ENCODE measurements at regions not wholly inside any gene's neighbourhood (a gene's known extent, or its start where the extent isn't known, plus 50 kb on each side); places are given as distances from the start of the nearest gene placed in this dataset.

- no peaks in the 10 kb centered on the region for H3K36me3 Mint-ChIP-seq (ENCODE audit: low read depth)
- H3K27me3 Mint-ChIP-seq, result no peaks in the 10 kb centered on the region
- no peak overlapping the region for H3K4me3 Mint-ChIP-seq
- H3K27ac Mint-ChIP-seq, result no peak overlapping the region
- no peak for DNase-seq
- no peaks in the 10 kb centered on the region for H3K4me1 Mint-ChIP-seq (ENCODE audit: low read depth)
- no peaks in the 10 kb centered on the region for H3K9me3 Mint-ChIP-seq
Observed at GRCh38 chr2:160835166-160835565, 325.1 kb upstream of the TANK start.

DNA sequence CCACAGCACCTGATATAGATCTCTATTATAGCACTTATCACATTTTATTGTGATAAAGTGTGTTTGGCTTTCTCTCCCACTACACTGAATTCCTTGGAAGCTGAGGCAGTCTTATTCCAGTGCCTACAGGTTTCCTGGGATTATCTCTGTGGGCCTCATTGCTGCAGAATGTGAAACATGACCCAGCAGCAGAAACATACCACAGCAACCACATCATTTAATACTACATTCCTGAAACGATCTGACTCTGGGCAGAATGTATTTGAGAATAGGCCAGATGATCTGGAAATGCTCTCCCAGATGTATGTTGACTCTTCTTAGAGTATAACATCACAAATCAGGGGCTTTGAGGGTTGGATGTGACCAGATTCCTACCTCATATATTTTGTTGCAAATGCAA is 323.5 kb upstream of the TANK start:
- Mint-ChIP-seq H3K4me1 (ENCODE audit: low read depth) (no peaks in the 10 kb centered on the region), H3K9me3 (no peaks in the 10 kb centered on the region), H3K27ac (no peak overlapping the region), H3K27me3 (no peaks in the 10 kb centered on the region), H3K36me3 (ENCODE audit: low read depth) (no peaks in the 10 kb centered on the region), H3K4me3 (no peak overlapping the region)
- no peak for DNase-seq

- no peaks in the 10 kb centered on the region for H3K36me3 Mint-ChIP-seq (ENCODE audit: low read depth)
- H3K27me3 Mint-ChIP-seq, result no peaks in the 10 kb centered on the region
- H3K9me3 Mint-ChIP-seq, result no peaks in the 10 kb centered on the region
- H3K4me1 Mint-ChIP-seq (ENCODE audit: low read depth), result no peaks in the 10 kb centered on the region
- H3K4me3 Mint-ChIP-seq, result no peak overlapping the region
- no peak overlapping the region for H3K27ac Mint-ChIP-seq
- DNase-seq, result no peak
Observed at GRCh38 chr2:160837416-160837815, 322.8 kb upstream of the TANK start.

GRCh38 chr2:160838147-160838546 is 322.1 kb upstream of the TANK start:
- no peak for DNase-seq
- Mint-ChIP-seq H3K27ac (no peak overlapping the region), H3K4me1 (ENCODE audit: low read depth) (no peaks in the 10 kb centered on the region), H3K9me3 (peaks cover 2% of the 10 kb centered on the region), H3K36me3 (ENCODE audit: low read depth) (no peaks in the 10 kb centered on the region), H3K27me3 (no peaks in the 10 kb centered on the region), H3K4me3 (no peak overlapping the region)

DNA sequence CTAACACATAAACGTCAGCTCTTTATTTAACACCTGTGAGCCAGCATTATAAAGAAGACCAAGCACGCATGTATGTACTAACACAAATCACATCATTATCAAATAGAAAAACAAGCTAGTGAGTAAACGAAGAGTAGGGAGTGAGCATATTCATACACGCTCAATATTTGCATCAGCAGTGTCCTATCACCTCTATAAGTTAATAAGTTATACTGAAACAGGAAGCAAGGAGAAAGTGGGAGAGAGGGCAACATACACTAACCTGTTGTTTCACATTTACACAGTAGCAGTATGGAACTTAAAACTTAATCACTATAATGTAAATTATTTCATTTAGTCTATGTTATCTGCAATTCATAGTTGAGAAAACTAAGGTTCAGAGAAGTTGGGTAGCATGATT is 321.5 kb upstream of the TANK start:
- H3K27me3 Mint-ChIP-seq, result no peaks in the 10 kb centered on the region
- DNase-seq, result no peak
- H3K9me3 Mint-ChIP-seq, result peaks cover 8% of the 10 kb centered on the region
- H3K4me1 Mint-ChIP-seq (ENCODE audit: low read depth), result no peaks in the 10 kb centered on the region
- H3K27ac Mint-ChIP-seq, result no peak overlapping the region
- no peaks in the 10 kb centered on the region for H3K36me3 Mint-ChIP-seq (ENCODE audit: low read depth)
- no peak overlapping the region for H3K4me3 Mint-ChIP-seq

DNA sequence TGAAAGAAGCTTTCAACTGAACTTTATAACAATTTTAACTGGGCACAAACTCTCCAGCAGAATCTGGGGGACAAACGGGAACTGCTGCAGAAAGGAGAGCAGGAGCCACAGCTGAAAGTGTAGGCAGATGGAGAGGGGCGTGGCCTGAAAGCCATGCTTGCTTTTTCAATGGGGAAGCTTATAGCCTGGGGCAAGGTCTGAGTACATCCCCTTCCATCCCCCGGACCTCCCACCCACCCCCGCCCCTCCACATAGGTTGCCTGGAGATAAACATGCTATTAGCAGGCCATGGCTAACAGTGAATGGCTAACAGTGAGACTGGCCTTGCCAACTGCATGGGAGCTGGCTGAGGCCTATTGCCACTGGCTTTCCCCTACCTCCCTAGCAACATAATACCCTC is 317.9 kb upstream of the TANK start:
- no peak overlapping the region for H3K4me3 Mint-ChIP-seq
- no peak for DNase-seq
- H3K4me1 Mint-ChIP-seq (ENCODE audit: low read depth), result no peaks in the 10 kb centered on the region
- no peak overlapping the region for H3K27ac Mint-ChIP-seq
- no peaks in the 10 kb centered on the region for H3K36me3 Mint-ChIP-seq (ENCODE audit: low read depth)
- no peaks in the 10 kb centered on the region for H3K27me3 Mint-ChIP-seq
- peaks cover 18% of the 10 kb centered on the region for H3K9me3 Mint-ChIP-seq

GRCh38 chr2:160859096-160859495 is 301.1 kb upstream of the TANK start:
- no peaks in the 10 kb centered on the region for H3K27me3 Mint-ChIP-seq
- DNase-seq, result no peak
- no peak overlapping the region for H3K27ac Mint-ChIP-seq
- H3K4me1 Mint-ChIP-seq (ENCODE audit: low read depth), result peaks cover 7% of the 10 kb centered on the region
- no peaks in the 10 kb centered on the region for H3K36me3 Mint-ChIP-seq (ENCODE audit: low read depth)
- no peaks in the 10 kb centered on the region for H3K9me3 Mint-ChIP-seq
- no peak overlapping the region for H3K4me3 Mint-ChIP-seq

DNA sequence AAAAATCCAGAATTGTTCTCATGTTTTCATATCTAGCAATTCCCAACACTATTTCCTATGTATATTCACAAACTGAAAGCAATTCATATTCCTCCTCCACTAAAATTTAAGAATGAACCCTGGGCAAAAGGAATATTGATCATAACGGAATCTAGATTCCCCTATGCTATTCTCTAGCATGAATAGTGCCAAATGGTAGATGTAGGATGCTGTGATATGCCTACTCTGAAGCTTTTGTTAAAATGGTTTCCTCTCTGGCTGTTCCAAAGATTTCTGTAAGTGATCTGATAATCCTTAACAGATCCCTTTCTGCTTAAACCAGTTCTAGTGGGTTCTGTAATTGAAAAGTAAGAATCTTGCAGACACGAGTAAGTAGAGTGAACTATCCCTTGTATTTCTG is 298.0 kb upstream of the TANK start:
- no peaks in the 10 kb centered on the region for H3K9me3 Mint-ChIP-seq
- no peak overlapping the region for H3K27ac Mint-ChIP-seq
- DNase-seq, result no peak
- H3K27me3 Mint-ChIP-seq, result no peaks in the 10 kb centered on the region
- H3K4me1 Mint-ChIP-seq (ENCODE audit: low read depth), result peaks cover 7% of the 10 kb centered on the region
- H3K4me3 Mint-ChIP-seq, result no peak overlapping the region
- no peaks in the 10 kb centered on the region for H3K36me3 Mint-ChIP-seq (ENCODE audit: low read depth)

DNA sequence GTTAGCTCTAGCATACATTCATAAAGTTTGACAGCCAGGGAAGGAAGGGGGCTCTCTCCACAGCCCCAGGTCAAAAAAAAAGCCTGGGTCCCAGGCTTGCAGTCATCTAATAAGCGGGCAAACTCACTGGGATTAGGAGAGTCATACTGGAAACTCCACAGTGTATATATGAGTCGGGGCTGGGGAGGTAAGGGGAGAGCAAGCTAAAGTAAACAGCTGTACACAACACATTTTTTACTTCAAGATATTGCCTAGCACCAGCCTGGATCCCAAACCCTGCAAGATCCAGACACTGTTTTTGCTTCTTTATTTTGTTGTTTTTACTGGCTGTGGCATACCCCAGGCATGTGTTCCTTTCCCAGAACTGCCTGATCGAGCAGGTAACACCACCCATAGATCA is 291.3 kb upstream of the TANK start:
- no peaks in the 10 kb centered on the region for H3K27me3 Mint-ChIP-seq
- H3K27ac Mint-ChIP-seq, result no peak overlapping the region
- no peak overlapping the region for H3K4me3 Mint-ChIP-seq
- H3K36me3 Mint-ChIP-seq (ENCODE audit: low read depth), result no peaks in the 10 kb centered on the region
- H3K9me3 Mint-ChIP-seq, result no peaks in the 10 kb centered on the region
- DNase-seq, result no peak
- no peaks in the 10 kb centered on the region for H3K4me1 Mint-ChIP-seq (ENCODE audit: low read depth)

GRCh38 chr2:160869411-160869810 is 290.8 kb upstream of the TANK start:
- Mint-ChIP-seq H3K4me3 (no peak overlapping the region), H3K4me1 (ENCODE audit: low read depth) (no peaks in the 10 kb centered on the region), H3K9me3 (no peaks in the 10 kb centered on the region), H3K27me3 (no peaks in the 10 kb centered on the region), H3K36me3 (ENCODE audit: low read depth) (no peaks in the 10 kb centered on the region), H3K27ac (no peak overlapping the region)
- no peak for DNase-seq

DNA sequence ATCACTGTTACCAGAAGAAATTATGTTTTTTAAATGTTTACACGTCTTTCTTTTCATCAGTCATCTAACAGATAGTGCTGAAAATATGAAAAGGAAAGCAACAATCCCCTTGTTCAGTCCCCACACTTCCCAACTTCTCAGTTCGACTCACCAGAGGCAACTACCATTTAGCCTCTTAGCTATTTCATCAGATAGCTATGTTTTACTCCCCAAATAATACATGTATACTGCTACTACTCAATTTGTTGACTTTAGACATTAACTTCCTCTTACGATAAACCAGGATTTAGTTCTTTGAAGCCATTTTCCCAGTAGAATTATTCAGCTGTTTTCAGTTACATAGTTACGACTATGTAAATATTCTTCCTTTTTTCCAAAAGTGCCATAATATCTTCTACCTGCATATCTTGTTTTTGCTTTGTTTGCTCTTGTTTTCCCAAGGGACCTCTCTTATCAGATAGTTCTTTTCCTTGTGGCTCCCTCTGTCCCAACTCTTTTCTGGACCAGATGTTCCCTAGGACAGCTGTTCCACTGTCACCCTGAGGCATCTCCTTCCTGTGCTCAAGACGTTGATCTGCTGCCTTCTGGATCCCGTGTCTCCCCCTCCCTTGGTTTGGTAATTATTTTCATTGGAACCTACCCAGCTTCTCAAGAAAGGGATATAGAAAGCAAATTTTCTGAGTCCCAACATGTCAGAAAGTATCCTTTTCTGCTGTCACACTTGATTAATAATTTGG is 289.3 kb upstream of the TANK start:
- Mint-ChIP-seq H3K9me3 (no peaks in the 10 kb centered on the region), H3K27me3 (no peaks in the 10 kb centered on the region), H3K4me1 (ENCODE audit: low read depth) (no peaks in the 10 kb centered on the region), H3K4me3 (no peak overlapping the region), H3K36me3 (ENCODE audit: low read depth) (no peaks in the 10 kb centered on the region), H3K27ac (no peak overlapping the region)
- no peak for DNase-seq

DNA sequence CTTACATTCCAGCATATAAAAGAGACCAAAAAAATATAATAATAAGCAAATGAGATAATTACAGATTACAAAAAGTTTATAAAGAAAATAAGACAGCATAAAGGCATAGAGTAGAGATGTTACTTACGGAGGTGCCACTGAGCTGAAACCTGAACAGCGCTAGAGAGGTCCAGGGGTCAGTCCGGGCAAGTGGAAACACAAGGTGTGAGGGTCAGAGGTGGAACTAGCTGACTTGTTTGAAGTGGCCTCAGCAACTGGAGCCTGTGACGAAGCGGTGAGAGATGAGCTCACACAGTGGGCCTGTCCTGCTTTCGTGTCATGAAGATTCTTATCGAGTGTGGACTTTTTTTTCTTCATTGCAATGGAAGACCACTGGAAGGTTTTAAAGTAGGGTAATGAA is 288.3 kb upstream of the TANK start:
- DNase-seq, result no peak
- H3K27me3 Mint-ChIP-seq, result no peaks in the 10 kb centered on the region
- H3K36me3 Mint-ChIP-seq (ENCODE audit: low read depth), result no peaks in the 10 kb centered on the region
- no peaks in the 10 kb centered on the region for H3K9me3 Mint-ChIP-seq
- no peaks in the 10 kb centered on the region for H3K4me1 Mint-ChIP-seq (ENCODE audit: low read depth)
- no peak overlapping the region for H3K4me3 Mint-ChIP-seq
- no peak overlapping the region for H3K27ac Mint-ChIP-seq

- DNase-seq, result no peak
- no peaks in the 10 kb centered on the region for H3K9me3 Mint-ChIP-seq
- H3K36me3 Mint-ChIP-seq (ENCODE audit: low read depth), result no peaks in the 10 kb centered on the region
- no peaks in the 10 kb centered on the region for H3K4me1 Mint-ChIP-seq (ENCODE audit: low read depth)
- H3K27ac Mint-ChIP-seq, result no peak overlapping the region
- no peak overlapping the region for H3K4me3 Mint-ChIP-seq
- no peaks in the 10 kb centered on the region for H3K27me3 Mint-ChIP-seq
Observed at GRCh38 chr2:160876029-160876428, 284.2 kb upstream of the TANK start.

- Mint-ChIP-seq H3K36me3 (ENCODE audit: low read depth) (no peaks in the 10 kb centered on the region), H3K9me3 (no peaks in the 10 kb centered on the region), H3K4me1 (ENCODE audit: low read depth) (no peaks in the 10 kb centered on the region), H3K27ac (no peak overlapping the region), H3K4me3 (no peak overlapping the region), H3K27me3 (no peaks in the 10 kb centered on the region)
- DNase-seq, result no peak
Observed at GRCh38 chr2:160876765-160877164, 283.5 kb upstream of the TANK start.

- Mint-ChIP-seq H3K9me3 (no peaks in the 10 kb centered on the region), H3K27me3 (no peaks in the 10 kb centered on the region), H3K27ac (no peak overlapping the region), H3K36me3 (ENCODE audit: low read depth) (no peaks in the 10 kb centered on the region), H3K4me3 (no peak overlapping the region), H3K4me1 (ENCODE audit: low read depth) (no peaks in the 10 kb centered on the region)
- DNase-seq, result no peak
Observed at GRCh38 chr2:160878618-160879017, 281.6 kb upstream of the TANK start.

- DNase-seq, result no peak
- Mint-ChIP-seq H3K4me1 (ENCODE audit: low read depth) (no peaks in the 10 kb centered on the region), H3K4me3 (no peak overlapping the region), H3K27me3 (no peaks in the 10 kb centered on the region), H3K27ac (no peak overlapping the region), H3K36me3 (ENCODE audit: low read depth) (no peaks in the 10 kb centered on the region), H3K9me3 (no peaks in the 10 kb centered on the region)
Observed at GRCh38 chr2:160882906-160883305, 277.3 kb upstream of the TANK start.

All from activated T-cell treated with anti-CD3 and anti-CD28 coated beads, Interleukin-2, amount 50 U/mL, for 24 hours (primary cell).